H1 (cell line): ENCODE measurements at regions not wholly inside any gene's neighbourhood (a gene's known extent, or its start where the extent isn't known, plus 50 kb on each side); places are given as distances from the start of the nearest gene placed in this dataset.

Experiments used
- CTCF ChIA-PET: fragments of 300-600 bp; sonication (Branson Sonifier 250); formaldehyde crosslinking; loops from one replicate; lab custom pipeline; 2021; ENCODE audit not compliant: partially characterized antibody; lab: Charles Lee
- POLR2A ChIA-PET: fragments of 300-600 bp; sonication (Branson Sonifier 250); formaldehyde crosslinking; loops from one replicate; lab custom pipeline; 2021; ENCODE audit warnings: inconsistent platforms; ENCODE audit not compliant: partially characterized antibody; lab: Charles Lee
- DNase-seq, 2 experiments: peaks; one replicate each; pipeline versions ENCODE4 v3.0.0 to v3.0.0-alpha.2; 2010 to 2022; ENCODE audit warnings: low spot score in 2 of 2, low read depth in 1 of 2, mixed read lengths in 1 of 2
- FAIRE-seq: peaks from 2 replicates; lab custom pipeline; 2011; peaks lifted over from hg19 to GRCh38; lab: Jason Lieb, UNC
- H2AFZ ChIP-seq: 2 replicates; pipeline ENCODE4 v1.8.1; 2012; ENCODE audit warnings: low read length, inconsistent platforms
- H2AK5ac ChIP-seq: 2 replicates; pipeline ENCODE4 v1.6.1; 2013; ENCODE audit warnings: low read depth, low read length
- H2BK120ac ChIP-seq: replicated peaks from 2 replicates; pipeline ENCODE3; 2013; ENCODE audit warnings: low read depth, low read length, inconsistent platforms
- H2BK12ac ChIP-seq: 2 replicates; pipeline ENCODE4 v1.6.1; 2013; ENCODE audit warnings: low read depth, low read length
- H2BK15ac ChIP-seq: 2 replicates; pipeline ENCODE4 v1.6.1; 2013; ENCODE audit warnings: low read length
- H2BK20ac ChIP-seq: 2 replicates; pipeline ENCODE4 v1.6.1; 2013; ENCODE audit warnings: low read length
- H2BK5ac ChIP-seq: 2 replicates; pipeline ENCODE4 v1.6.1; 2013; ENCODE audit warnings: low read depth, low read length
- H3K14ac ChIP-seq: 2 replicates; pipeline ENCODE4 v1.6.1; 2013; ENCODE audit warnings: inconsistent platforms; ENCODE audit not compliant: insufficient read length
- H3K18ac ChIP-seq: 2 replicates; pipeline ENCODE4 v1.6.1; 2013; ENCODE audit warnings: low read length; ENCODE audit errors: extremely low read depth
- H3K23ac ChIP-seq: 2 replicates; pipeline ENCODE4 v1.6.1; 2013; ENCODE audit warnings: inconsistent platforms; ENCODE audit not compliant: insufficient read length
- H3K23me2 ChIP-seq: 2 replicates; pipeline ENCODE4 v1.6.1; 2013; ENCODE audit warnings: low read depth, low read length
- H3K27ac ChIP-seq: 2 replicates; pipeline ENCODE4 v1.6.1; 2011; ENCODE audit warnings: low read depth, low read length, inconsistent platforms
- H3K27me3 ChIP-seq, 4 experiments: replicated peaks in 1 of 4; 1 replicate in 1 of 4; 2 replicates in 3 of 4; pipeline versions ENCODE4 v1.6.1 to v1.8.1; 2011 to 2013; ENCODE audit warnings: low read length in 3 of 4, mild to moderate bottlenecking in 3 of 4, inconsistent platforms in 2 of 4, mixed read lengths in 2 of 4, moderate library complexity in 1 of 4; ENCODE audit not compliant: control insufficient read depth in 3 of 4, insufficient read depth in 3 of 4; ENCODE audit errors: extremely low read depth in 1 of 4
- H3K36me3 ChIP-seq, 4 experiments: 2 replicates each; pipeline versions ENCODE4 v1.6.1 to v1.8.1; 2011 to 2013; ENCODE audit warnings: mild to moderate bottlenecking in 4 of 4, low read length in 3 of 4, moderate library complexity in 2 of 4, control low read depth in 1 of 4, inconsistent platforms in 1 of 4; ENCODE audit not compliant: insufficient read depth in 4 of 4, control insufficient read depth in 2 of 4
- H3K4ac ChIP-seq: replicated peaks from 2 replicates; pipeline ENCODE3; 2013; ENCODE audit warnings: low read length, low read depth, mixed read lengths, inconsistent platforms; ENCODE audit not compliant: insufficient read length
- H3K4me1 ChIP-seq, 4 experiments: replicated peaks in 1 of 4; 1 replicate in 1 of 4; 2 replicates in 3 of 4; pipeline versions ENCODE4 v1.6.1 to v1.8.1; 2011 to 2013; ENCODE audit warnings: low read length in 3 of 4, inconsistent platforms in 2 of 4, mixed read lengths in 1 of 4; ENCODE audit not compliant: insufficient read depth in 4 of 4, control insufficient read depth in 3 of 4
- H3K4me2 ChIP-seq, 2 experiments: 2 replicates each; pipeline versions ENCODE4 v1.6.1 to v1.8.1; 2011 to 2013; ENCODE audit warnings: low read depth in 2 of 2, low read length in 2 of 2, control low read depth in 1 of 2, inconsistent platforms in 1 of 2, mild to moderate bottlenecking in 1 of 2; ENCODE audit not compliant: insufficient read depth in 1 of 2
- H3K4me3 ChIP-seq, 4 experiments: fragments of 200-600, 300-600 bp in 1 of 4; sonication (generic), shearing (Covaris generic), sonication (Bioruptor Twin) in 1 of 4; 2 replicates each; pipeline versions ENCODE4 v1.5.1 to v1.8.1; 2011 to 2016; ENCODE audit warnings: low read length in 4 of 4, low read depth in 3 of 4, control low read depth in 2 of 4, inconsistent platforms in 2 of 4, mild to moderate bottlenecking in 2 of 4, mixed read lengths in 1 of 4, moderate library complexity in 1 of 4; ENCODE audit not compliant: insufficient read depth in 2 of 4; ENCODE audit errors: extremely low read depth in 1 of 4
- H3K56ac ChIP-seq: replicated peaks from 2 replicates; pipeline ENCODE3; 2013; ENCODE audit warnings: low read depth, mild to moderate bottlenecking, mixed read lengths, low read length, inconsistent platforms; ENCODE audit not compliant: insufficient read length
- H3K79me1 ChIP-seq: 2 replicates; pipeline ENCODE4 v1.6.1; 2013; ENCODE audit warnings: low read depth, low read length, control low read depth
- H3K79me2 ChIP-seq, 2 experiments: 2 replicates each; pipeline versions ENCODE4 v1.6.1 to v1.8.1; 2012 to 2013; ENCODE audit warnings: low read length in 2 of 2, mild to moderate bottlenecking in 2 of 2, inconsistent platforms in 1 of 2; ENCODE audit not compliant: insufficient read depth in 2 of 2, control insufficient read depth in 1 of 2
- H3K9ac ChIP-seq, 4 experiments: replicated peaks in 1 of 4; 1 replicate in 1 of 4; 2 replicates in 3 of 4; pipeline versions ENCODE4 v1.6.1 to v1.8.1; 2011 to 2013; ENCODE audit warnings: low read depth in 3 of 4, low read length in 3 of 4, control low read depth in 2 of 4, mild to moderate bottlenecking in 2 of 4, moderate library complexity in 2 of 4, inconsistent platforms in 1 of 4; ENCODE audit errors: extremely low read depth in 1 of 4
- H3K9me3 ChIP-seq, 2 experiments: 2 replicates each; pipeline versions ENCODE4 v1.6.1 to v1.8.1; 2012 to 2013; ENCODE audit warnings: mild to moderate bottlenecking in 2 of 2, moderate library complexity in 2 of 2, control low read depth in 1 of 2, inconsistent platforms in 1 of 2, low read depth in 1 of 2, low read length in 1 of 2, mixed read lengths in 1 of 2; ENCODE audit not compliant: insufficient read depth in 2 of 2
- H4K20me1 ChIP-seq, 2 experiments: replicated peaks in 1 of 2; 2 replicates each; pipeline versions ENCODE3 to v1.8.1; 2011 to 2013; ENCODE audit warnings: inconsistent platforms in 2 of 2, low read length in 2 of 2, mild to moderate bottlenecking in 1 of 2; ENCODE audit not compliant: insufficient read depth in 2 of 2, control insufficient read depth in 1 of 2
- H4K5ac ChIP-seq: 2 replicates; pipeline ENCODE4 v1.6.1; 2013; ENCODE audit warnings: low read length, low read depth, mixed read lengths, inconsistent platforms; ENCODE audit not compliant: insufficient read length
- H4K8ac ChIP-seq: 2 replicates; pipeline ENCODE4 v1.8.0; 2013; ENCODE audit warnings: mild to moderate bottlenecking, moderate library complexity, low read length, inconsistent platforms; ENCODE audit not compliant: insufficient read depth; ENCODE audit errors: extremely low read depth
- H4K91ac ChIP-seq: replicated peaks from 2 replicates; pipeline ENCODE3; 2013; ENCODE audit warnings: low read length, mixed read lengths, inconsistent platforms; ENCODE audit not compliant: insufficient read length
- CBX5 ChIP-seq: fragments of 300-800, 300-1000 bp; sonication (generic); IDR thresholded peaks from 2 replicates; pipeline ENCODE4 v1.7.1; 2016; ENCODE audit warnings: antibody characterized with exemption, low read length, low read depth
- CBX8 ChIP-seq: fragments of 300-800, 300-1000 bp; sonication (generic); IDR thresholded peaks from 2 replicates; pipeline ENCODE4 v1.7.1; 2016; ENCODE audit warnings: low read depth, low read length, borderline replicate concordance
- CEBPB ChIP-seq: IDR thresholded peaks from 2 replicates; pipeline ENCODE4 v1.6.1; 2012; ENCODE audit warnings: low read depth, low read length
- CTBP2 ChIP-seq: IDR thresholded peaks from 2 replicates; pipeline ENCODE4 v1.7.0; 2011; ENCODE audit warnings: borderline replicate concordance, mild to moderate bottlenecking, moderate library complexity, mixed read lengths, low read length; ENCODE audit not compliant: insufficient read depth, insufficient read length
- HDAC2 ChIP-seq, 2 experiments: fragments of 300-600 bp in 1 of 2; sonication (generic) in 1 of 2; IDR thresholded peaks; 2 replicates each; pipeline ENCODE4 v1.6.1; 2011 to 2012; ENCODE audit warnings: low read depth in 2 of 2, low read length in 2 of 2, mild to moderate bottlenecking in 2 of 2, moderate library complexity in 2 of 2, borderline replicate concordance in 1 of 2, inconsistent platforms in 1 of 2
- JUND ChIP-seq: IDR thresholded peaks from 2 replicates; pipeline ENCODE4 v1.6.1; 2011; ENCODE audit warnings: mild to moderate bottlenecking, improper control_type of control experiment, low read length
- PHF8 ChIP-seq: fragments of 200-600 bp; sonication (generic); conservative IDR thresholded peaks from 2 replicates; pipeline ENCODE4 v1.7.1; 2012; ENCODE audit warnings: low read depth, mild to moderate bottlenecking, inconsistent platforms, low read length, moderate library complexity
- SP4 ChIP-seq: IDR thresholded peaks from 2 replicates; pipeline ENCODE4 v1.6.1; 2012; ENCODE audit warnings: low read length, inconsistent platforms
- TCF12 ChIP-seq: IDR thresholded peaks from 2 replicates; pipeline ENCODE4 v1.6.1; 2011; ENCODE audit warnings: low read depth, mild to moderate bottlenecking, low read length
- YY1 ChIP-seq: IDR thresholded peaks from 2 replicates; pipeline ENCODE4 v1.6.1; 2011; ENCODE audit warnings: low read depth, mild to moderate bottlenecking, low read length
- WGBS, 2 experiments: shearing (Covaris generic) in 1 of 2; methylation state at CpG; one replicate each; pipeline versions ENCODE4 v1.1.6 to v1.1.7; 2013 to 2015; ENCODE audit warnings: low lambda C conversion rate in 2 of 2, mixed read lengths in 2 of 2, inconsistent platforms in 1 of 2, low coverage in 1 of 2, missing lambda C conversion rate in 1 of 2; ENCODE audit not compliant: insufficient replicate concordance in 2 of 2, insufficient coverage in 1 of 2, insufficient read length in 1 of 2; ENCODE audit errors: extremely low coverage in 1 of 2, missing lambda C conversion rate in 1 of 2; 5-methylcytosine and 5-hydroxymethylcytosine counted together
- TF ChIP-seq, protein P1 (sequence below), 3 experiments: IDR thresholded peaks; 1 replicate in 2 of 3; 2 replicates in 1 of 3; pipeline versions ENCODE4 v1.5.1 to v1.6.1; 2011; ENCODE audit warnings: low read length in 3 of 3, mild to moderate bottlenecking in 3 of 3, inconsistent platforms in 2 of 3, low read depth in 1 of 3, moderate library complexity in 1 of 3; ENCODE audit not compliant: insufficient read depth in 1 of 3; ENCODE audit errors: control extremely low read depth in 1 of 3

DNA sequence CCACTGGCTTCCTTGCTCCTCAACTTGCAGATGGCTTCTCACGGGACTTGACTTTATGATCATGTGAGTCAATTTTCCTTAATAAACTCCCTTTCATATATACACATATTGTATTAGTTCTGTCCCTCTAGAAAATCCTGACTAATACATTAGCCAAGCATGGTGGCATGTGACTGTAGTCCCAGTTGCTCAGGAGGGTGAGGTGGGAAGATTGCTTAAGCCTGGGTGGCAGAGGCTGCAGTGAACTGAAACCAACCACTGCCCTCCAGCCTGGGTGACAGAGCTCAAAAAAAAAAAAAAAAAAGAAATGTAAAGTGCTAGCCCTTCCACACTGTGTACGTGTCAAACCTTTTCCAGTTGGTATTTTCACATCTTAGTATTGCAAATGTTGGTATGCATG, 857.0 kb downstream of the LTN1 start:
- Histone ChIP-seq H3K56ac (no peak overlapping the region), H2AK5ac (no peak overlapping the region), H2BK20ac (no peak overlapping the region), H3K14ac (no peak overlapping the region), H4K20me1 (no peaks in the 10 kb centered on the region), H2BK12ac (no peak overlapping the region), H3K79me1 (no peaks in the 10 kb centered on the region), H2BK120ac (no peak overlapping the region), H2BK5ac (no peak overlapping the region), H3K9ac (no peak overlapping the region), H3K4me3 (no peak overlapping the region), H4K91ac (no peak overlapping the region), H3K23me2 (no peaks in the 10 kb centered on the region; the same call in 1 of the 2 replicates)
- WGBS, 2 experiments = 80% methylated on average over 2 of the region's 2 CpGs; no CpG with 5 or more reads in 1 of the 2 experiments
- DNase-seq = no peak
- CTCF ChIA-PET = no interaction called here
- TF ChIP-seq CTBP2 (no peak), SP4 (no peak), YY1 (no peak), PHF8 (no peak), HDAC2 (IDR thresholded peaks at IDR 0.05; ENCODE audit: borderline replicate concordance in 1 of 2, low read depth in 2 of 2, low read length in 2 of 2) (no peak), CBX8 (no peak), JUND (no peak), CBX5 (no peak), CEBPB (no peak), TCF12 (no peak)
- TF ChIP-seq, protein P1, sequence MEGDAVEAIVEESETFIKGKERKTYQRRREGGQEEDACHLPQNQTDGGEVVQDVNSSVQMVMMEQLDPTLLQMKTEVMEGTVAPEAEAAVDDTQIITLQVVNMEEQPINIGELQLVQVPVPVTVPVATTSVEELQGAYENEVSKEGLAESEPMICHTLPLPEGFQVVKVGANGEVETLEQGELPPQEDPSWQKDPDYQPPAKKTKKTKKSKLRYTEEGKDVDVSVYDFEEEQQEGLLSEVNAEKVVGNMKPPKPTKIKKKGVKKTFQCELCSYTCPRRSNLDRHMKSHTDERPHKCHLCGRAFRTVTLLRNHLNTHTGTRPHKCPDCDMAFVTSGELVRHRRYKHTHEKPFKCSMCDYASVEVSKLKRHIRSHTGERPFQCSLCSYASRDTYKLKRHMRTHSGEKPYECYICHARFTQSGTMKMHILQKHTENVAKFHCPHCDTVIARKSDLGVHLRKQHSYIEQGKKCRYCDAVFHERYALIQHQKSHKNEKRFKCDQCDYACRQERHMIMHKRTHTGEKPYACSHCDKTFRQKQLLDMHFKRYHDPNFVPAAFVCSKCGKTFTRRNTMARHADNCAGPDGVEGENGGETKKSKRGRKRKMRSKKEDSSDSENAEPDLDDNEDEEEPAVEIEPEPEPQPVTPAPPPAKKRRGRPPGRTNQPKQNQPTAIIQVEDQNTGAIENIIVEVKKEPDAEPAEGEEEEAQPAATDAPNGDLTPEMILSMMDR (IDR thresholded peaks at IDR 0.05; ENCODE audit: control extremely low read depth in 1 of 3, insufficient read depth in 1 of 3, low read depth in 1 of 3, low read length in 3 of 3) = no peak
- TF ChIP-seq, all 59 proteins: peak for 0
- no peak overlapping the region for H3K23ac ChIP-seq
- no peak overlapping the region for H2AFZ ChIP-seq
- H3K79me2 ChIP-seq = no peaks in the 10 kb centered on the region
- no peak for FAIRE-seq
- no peak overlapping the region for H3K27ac ChIP-seq
- no peak overlapping the region for H3K4ac ChIP-seq
- H4K8ac ChIP-seq = no peak overlapping the region
- H4K5ac ChIP-seq = no peak overlapping the region
- H3K9me3 ChIP-seq = peaks cover 18% of the 10 kb centered on the region in 2 experiments; a peak in 3 of 4 replicates
- H3K4me2 ChIP-seq = no peak overlapping the region
- no peak overlapping the region for H3K18ac ChIP-seq
- no peaks in the 10 kb centered on the region for H3K4me1 ChIP-seq
- no peak overlapping the region for H2BK15ac ChIP-seq
- no peaks in the 10 kb centered on the region for H3K27me3 ChIP-seq
- POLR2A ChIA-PET = no interaction called here
- H3K36me3 ChIP-seq = no peaks in the 10 kb centered on the region
